ENCODE measurements at regions not wholly inside any gene's neighbourhood (a gene's known extent, or its start where the extent isn't known, plus 50 kb on each side); places are given as distances from the start of the nearest gene placed in this dataset.

DNA sequence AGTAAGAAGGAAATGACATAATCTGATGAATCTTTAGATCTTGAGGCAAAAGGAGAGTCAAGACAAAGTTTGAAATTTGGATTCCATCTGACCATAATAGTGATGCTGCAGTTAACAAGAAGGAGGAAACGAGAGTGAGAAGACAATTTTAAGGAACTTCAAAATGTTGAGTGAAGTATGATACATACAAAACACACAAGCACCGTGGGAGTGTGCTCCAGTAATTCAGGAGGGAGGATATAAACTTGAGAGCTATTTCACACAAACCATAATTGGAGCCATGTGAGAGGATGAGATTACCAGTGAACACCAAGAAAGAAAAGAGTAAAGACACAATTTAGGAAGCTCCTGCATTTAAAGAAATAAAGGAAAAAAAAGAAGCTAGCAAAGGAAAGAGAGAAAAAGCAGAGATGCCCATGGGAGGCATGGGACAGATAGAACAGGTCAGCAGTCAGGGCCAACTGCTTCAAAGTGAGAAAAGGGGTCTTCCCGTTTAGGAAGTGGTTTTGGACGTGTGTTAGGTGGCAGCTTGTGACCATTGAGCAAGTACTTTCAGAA lies 150.7 kb upstream of the SLC7A11 start:
- TF ChIP-seq POLR2AphosphoS5 (IDR thresholded peaks at IDR 0.05; ENCODE audit: low read depth, low read length) = no peak
- TF ChIP-seq, protein P1, sequence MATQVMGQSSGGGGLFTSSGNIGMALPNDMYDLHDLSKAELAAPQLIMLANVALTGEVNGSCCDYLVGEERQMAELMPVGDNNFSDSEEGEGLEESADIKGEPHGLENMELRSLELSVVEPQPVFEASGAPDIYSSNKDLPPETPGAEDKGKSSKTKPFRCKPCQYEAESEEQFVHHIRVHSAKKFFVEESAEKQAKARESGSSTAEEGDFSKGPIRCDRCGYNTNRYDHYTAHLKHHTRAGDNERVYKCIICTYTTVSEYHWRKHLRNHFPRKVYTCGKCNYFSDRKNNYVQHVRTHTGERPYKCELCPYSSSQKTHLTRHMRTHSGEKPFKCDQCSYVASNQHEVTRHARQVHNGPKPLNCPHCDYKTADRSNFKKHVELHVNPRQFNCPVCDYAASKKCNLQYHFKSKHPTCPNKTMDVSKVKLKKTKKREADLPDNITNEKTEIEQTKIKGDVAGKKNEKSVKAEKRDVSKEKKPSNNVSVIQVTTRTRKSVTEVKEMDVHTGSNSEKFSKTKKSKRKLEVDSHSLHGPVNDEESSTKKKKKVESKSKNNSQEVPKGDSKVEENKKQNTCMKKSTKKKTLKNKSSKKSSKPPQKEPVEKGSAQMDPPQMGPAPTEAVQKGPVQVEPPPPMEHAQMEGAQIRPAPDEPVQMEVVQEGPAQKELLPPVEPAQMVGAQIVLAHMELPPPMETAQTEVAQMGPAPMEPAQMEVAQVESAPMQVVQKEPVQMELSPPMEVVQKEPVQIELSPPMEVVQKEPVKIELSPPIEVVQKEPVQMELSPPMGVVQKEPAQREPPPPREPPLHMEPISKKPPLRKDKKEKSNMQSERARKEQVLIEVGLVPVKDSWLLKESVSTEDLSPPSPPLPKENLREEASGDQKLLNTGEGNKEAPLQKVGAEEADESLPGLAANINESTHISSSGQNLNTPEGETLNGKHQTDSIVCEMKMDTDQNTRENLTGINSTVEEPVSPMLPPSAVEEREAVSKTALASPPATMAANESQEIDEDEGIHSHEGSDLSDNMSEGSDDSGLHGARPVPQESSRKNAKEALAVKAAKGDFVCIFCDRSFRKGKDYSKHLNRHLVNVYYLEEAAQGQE (IDR thresholded peaks at IDR 0.05; ENCODE audit: insufficient read depth in 1 of 2, low read depth in 2 of 2, low read length in 2 of 2) = no peak
- no peak for TF ChIP-seq TAF1 (IDR thresholded peaks at IDR 0.05; ENCODE audit: borderline replicate concordance, insufficient read depth, low read length)
- no peak for TF ChIP-seq FOXP2 (optimal IDR thresholded peaks at IDR 0.05; ENCODE audit: borderline replicate concordance, extremely low read depth, extremely low read length, insufficient read depth)

DNA sequence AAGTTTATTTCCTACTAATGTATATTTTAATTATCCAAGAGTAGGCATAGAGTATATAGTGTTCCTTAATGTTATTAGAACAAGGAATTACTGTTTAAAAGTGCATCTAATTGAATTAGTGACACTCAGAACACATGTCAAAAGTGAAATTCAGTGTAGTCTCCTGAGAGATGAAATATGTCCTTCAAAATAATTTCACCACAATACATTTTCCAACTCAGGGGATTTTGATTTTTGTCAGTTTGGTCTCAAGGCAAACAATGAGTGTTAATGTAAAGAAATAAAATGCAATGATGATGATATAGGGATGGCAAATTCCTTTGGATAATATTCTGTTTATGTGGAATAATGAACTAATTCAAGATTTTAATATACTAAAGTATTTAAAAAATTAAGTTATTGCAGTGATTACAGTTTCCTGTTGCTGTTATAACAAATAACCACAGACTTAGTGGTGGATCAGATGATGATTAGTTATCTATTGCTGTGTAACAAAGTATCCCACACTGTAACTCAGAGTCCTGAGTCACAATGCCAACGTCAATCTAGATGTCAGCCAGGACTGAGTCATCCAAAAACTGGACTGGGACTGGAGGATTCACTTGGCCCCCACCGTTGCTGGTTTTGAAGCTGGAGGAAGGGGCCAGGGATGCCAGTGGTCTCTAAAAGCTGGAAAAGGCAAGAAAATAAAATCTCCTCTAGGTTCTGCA lies 148.0 kb upstream of the SLC7A11 start:
- TF ChIP-seq POLR2AphosphoS5 (IDR thresholded peaks at IDR 0.05; ENCODE audit: low read depth, low read length) (no peak), SIN3A (IDR thresholded peaks at IDR 0.05; ENCODE audit: borderline replicate concordance, insufficient read depth, low read length) (no peak), TAF1 (IDR thresholded peaks at IDR 0.05; ENCODE audit: borderline replicate concordance, insufficient read depth, low read length) (no peak), FOXP2 (optimal IDR thresholded peaks at IDR 0.05; ENCODE audit: borderline replicate concordance, extremely low read depth, extremely low read length, insufficient read depth) (no peak)
- TF ChIP-seq, protein P1 (IDR thresholded peaks at IDR 0.05; ENCODE audit: insufficient read depth in 1 of 2, low read depth in 2 of 2, low read length in 2 of 2) = no peak

DNA sequence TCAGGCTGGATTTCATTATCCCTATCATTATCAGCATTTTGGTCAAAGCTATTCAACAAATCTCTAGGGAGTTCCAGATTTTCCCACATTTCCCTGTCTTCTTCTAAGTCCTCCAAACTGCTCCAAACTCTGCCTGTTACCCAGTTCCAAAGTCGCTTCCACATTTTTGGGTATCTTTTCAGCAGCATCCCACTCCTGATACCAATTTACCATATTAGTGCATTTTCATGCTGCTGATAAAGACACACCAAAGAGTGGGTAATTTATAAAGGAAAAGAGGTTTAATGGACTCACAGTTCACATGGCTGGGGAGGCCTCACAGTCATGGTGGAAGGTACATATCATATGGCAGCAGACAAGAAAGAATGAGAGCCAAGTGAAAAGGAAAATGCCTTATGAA lies 132.8 kb upstream of the SLC7A11 start:
- TF ChIP-seq, protein P1 (IDR thresholded peaks at IDR 0.05; ENCODE audit: insufficient read depth in 1 of 2, low read depth in 2 of 2, low read length in 2 of 2) = no peak
- TF ChIP-seq SIN3A (IDR thresholded peaks at IDR 0.05; ENCODE audit: borderline replicate concordance, insufficient read depth, low read length) (no peak), TAF1 (IDR thresholded peaks at IDR 0.05; ENCODE audit: borderline replicate concordance, insufficient read depth, low read length) (no peak), FOXP2 (optimal IDR thresholded peaks at IDR 0.05; ENCODE audit: borderline replicate concordance, extremely low read depth, extremely low read length, insufficient read depth) (no peak), POLR2AphosphoS5 (IDR thresholded peaks at IDR 0.05; ENCODE audit: low read depth, low read length) (no peak)

DNA sequence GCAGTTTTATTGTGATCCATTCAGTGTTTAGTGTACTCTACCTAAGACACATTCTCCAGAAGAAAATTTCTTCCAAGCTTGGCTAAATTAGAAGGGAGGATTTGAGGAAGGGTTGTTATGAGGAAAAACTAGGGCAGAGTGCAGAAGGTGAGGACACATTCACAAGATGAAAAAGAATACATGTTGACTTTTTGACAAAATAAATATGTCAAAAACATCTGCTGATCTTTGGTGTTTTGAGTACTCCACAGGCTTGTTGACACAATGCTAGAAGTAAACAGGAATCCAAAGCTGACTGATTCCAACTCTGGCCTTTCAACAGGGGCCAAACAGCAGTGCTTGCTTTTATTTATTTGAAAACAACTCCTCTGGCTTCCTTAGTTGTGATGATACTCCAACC lies 125.8 kb upstream of the SLC7A11 start:
- no peak for TF ChIP-seq TAF1 (IDR thresholded peaks at IDR 0.05; ENCODE audit: borderline replicate concordance, insufficient read depth, low read length)
- no peak for TF ChIP-seq SIN3A (IDR thresholded peaks at IDR 0.05; ENCODE audit: borderline replicate concordance, insufficient read depth, low read length)
- TF ChIP-seq FOXP2 (optimal IDR thresholded peaks at IDR 0.05; ENCODE audit: borderline replicate concordance, extremely low read depth, extremely low read length, insufficient read depth) = no peak
- TF ChIP-seq POLR2AphosphoS5 (IDR thresholded peaks at IDR 0.05; ENCODE audit: low read depth, low read length) = no peak
- TF ChIP-seq, protein P1 (IDR thresholded peaks at IDR 0.05; ENCODE audit: insufficient read depth in 1 of 2, low read depth in 2 of 2, low read length in 2 of 2) = no peak

Measured in PFSK-1 (cell line).